ENCODE measurements at regions not wholly inside any gene's neighbourhood (a gene's known extent, or its start where the extent isn't known, plus 50 kb on each side); places are given as distances from the start of the nearest gene placed in this dataset.
A peak's percentile ranks its signal among the peaks of the same experiment; 100 is the strongest.

DNA sequence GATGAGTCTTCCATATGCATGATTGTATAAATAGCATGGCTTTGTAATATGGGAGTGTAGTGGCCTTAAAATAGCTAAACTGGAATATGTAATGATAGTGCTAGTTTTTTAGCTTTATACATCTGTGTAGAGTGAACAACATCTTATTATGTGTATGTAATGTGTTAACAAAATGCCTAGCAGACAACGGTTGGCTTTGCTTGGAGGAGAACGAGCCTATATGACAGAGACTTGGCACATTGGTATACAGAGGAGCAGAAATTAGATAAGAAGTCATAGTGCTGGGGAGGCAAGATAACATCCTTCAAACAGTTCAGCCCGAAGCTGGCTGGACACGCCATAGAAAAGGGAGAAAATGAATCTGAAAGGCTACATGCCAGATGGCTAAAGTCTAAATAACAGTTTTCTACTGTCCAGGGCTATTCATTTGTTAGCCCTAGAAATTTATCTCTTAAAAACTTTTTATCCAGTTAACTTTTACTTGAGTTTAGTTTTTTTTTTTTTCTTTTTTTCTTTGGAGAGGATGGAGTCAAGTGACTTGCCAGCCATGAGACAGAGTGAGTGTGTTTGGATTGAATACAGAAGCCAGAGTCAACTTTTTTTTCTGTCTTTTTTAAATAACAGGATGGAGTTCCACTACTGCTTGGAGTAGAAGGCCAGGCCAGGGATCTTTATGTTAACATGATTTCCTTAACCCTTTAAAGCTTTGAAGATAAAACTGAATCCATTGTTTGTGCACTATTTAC is 214.4 kb upstream of the ACTBL2 start:
- H3K4me3 ChIP-seq: no peak overlapping the region
- no peaks in the 10 kb centered on the region for H3K9me3 ChIP-seq
- no peaks in the 10 kb centered on the region for H3K36me3 ChIP-seq
- H3K27me3 ChIP-seq: no peaks in the 10 kb centered on the region
- intact Hi-C loops (cut with DNase I; ENCODE audit: low total_unique reads): no loop called here
- TF ChIP-seq, protein P1, sequence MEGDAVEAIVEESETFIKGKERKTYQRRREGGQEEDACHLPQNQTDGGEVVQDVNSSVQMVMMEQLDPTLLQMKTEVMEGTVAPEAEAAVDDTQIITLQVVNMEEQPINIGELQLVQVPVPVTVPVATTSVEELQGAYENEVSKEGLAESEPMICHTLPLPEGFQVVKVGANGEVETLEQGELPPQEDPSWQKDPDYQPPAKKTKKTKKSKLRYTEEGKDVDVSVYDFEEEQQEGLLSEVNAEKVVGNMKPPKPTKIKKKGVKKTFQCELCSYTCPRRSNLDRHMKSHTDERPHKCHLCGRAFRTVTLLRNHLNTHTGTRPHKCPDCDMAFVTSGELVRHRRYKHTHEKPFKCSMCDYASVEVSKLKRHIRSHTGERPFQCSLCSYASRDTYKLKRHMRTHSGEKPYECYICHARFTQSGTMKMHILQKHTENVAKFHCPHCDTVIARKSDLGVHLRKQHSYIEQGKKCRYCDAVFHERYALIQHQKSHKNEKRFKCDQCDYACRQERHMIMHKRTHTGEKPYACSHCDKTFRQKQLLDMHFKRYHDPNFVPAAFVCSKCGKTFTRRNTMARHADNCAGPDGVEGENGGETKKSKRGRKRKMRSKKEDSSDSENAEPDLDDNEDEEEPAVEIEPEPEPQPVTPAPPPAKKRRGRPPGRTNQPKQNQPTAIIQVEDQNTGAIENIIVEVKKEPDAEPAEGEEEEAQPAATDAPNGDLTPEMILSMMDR (IDR thresholded peaks at IDR 0.05): no peak
- TF ChIP-seq POLR2A (IDR thresholded peaks at IDR 0.05) (no peak), POLR2AphosphoS5 (IDR thresholded peaks at IDR 0.05) (no peak)
- no peak for DNase-seq (ENCODE audit: low spot score in 2 of 2)
- H3K4me1 ChIP-seq: peaks cover 2 to 7% of the 10 kb centered on the region in 2 donors
- H3K27ac ChIP-seq: peak overlapping the region; percentile 73 to 87

DNA sequence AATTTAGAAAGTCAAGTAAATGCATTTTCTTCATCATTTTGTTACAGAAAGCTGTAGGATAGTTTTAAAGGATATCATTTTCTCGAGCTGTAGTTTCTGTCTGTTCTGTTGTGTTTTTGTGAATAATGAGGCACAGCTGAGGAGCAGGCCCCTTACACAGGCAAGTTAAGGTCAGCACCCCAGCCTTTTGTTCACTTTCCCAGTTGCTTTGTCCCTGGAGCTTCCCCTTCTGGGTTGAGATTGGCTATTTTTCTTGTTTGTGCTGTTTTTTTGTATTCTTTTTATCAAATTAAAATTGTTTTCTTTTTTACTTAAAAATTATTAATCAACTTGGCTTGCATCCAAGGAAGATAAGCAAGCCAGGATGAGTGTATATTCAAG is 213.8 kb upstream of the ACTBL2 start:
- H3K36me3 ChIP-seq: no peaks in the 10 kb centered on the region
- no peak overlapping the region for H3K4me3 ChIP-seq
- H3K4me1 ChIP-seq: peaks cover 2 to 7% of the 10 kb centered on the region in 2 donors
- TF ChIP-seq, protein P1 (IDR thresholded peaks at IDR 0.05): no peak
- no peak for TF ChIP-seq POLR2AphosphoS5 (IDR thresholded peaks at IDR 0.05)
- no peak for TF ChIP-seq POLR2A (IDR thresholded peaks at IDR 0.05)
- no peaks in the 10 kb centered on the region for H3K9me3 ChIP-seq
- intact Hi-C loops (cut with DNase I; ENCODE audit: low total_unique reads): no loop called here
- H3K27me3 ChIP-seq: no peaks in the 10 kb centered on the region
- no peak for DNase-seq (ENCODE audit: low spot score in 2 of 2)
- peak overlapping the region; percentile 83 to 87 for H3K27ac ChIP-seq

DNA sequence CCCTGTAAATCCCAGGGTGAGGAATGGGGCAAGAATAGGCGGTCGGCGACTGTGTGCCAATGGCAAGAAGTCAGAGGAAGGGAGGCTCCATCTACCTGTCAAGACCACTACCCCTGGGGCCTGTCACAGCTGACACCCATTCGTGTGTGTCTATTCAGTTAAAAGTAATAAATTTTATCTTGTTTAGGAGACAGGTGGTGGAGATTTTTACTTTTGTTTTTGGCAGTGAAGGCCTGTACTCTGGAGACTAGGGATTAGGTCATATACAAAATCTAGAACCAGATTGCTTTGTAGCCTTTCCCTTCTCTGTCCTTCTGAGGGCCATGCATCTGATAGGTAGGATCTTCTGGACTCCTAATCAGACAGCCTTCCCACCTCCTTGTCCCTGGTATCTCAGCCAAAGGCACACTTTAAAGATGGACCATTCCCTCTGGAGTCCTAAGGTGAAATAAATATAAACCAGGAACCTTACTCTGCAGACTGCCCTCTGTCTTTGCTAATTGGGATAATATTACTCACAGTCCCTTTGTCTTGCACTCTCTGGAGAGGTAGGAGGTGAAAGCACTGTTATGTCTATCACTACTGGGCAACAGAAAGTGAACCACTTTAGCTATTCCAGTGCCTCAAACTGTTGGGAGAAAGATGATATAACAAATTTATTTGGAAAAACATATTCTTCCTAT is 213.2 kb upstream of the ACTBL2 start:
- TF ChIP-seq, protein P1 (IDR thresholded peaks at IDR 0.05): no peak
- TF ChIP-seq POLR2A (IDR thresholded peaks at IDR 0.05) (no peak), POLR2AphosphoS5 (IDR thresholded peaks at IDR 0.05) (no peak)
- no peak for DNase-seq (ENCODE audit: low spot score in 2 of 2)
- intact Hi-C loops (cut with DNase I; ENCODE audit: low total_unique reads): no loop called here
- H3K36me3 ChIP-seq: no peaks in the 10 kb centered on the region
- no peak overlapping the region for H3K4me3 ChIP-seq
- no peaks in the 10 kb centered on the region for H3K9me3 ChIP-seq
- H3K4me1 ChIP-seq: peaks cover 2 to 7% of the 10 kb centered on the region in 2 donors
- H3K27ac ChIP-seq: peak overlapping the region; percentile 83 to 87
- no peaks in the 10 kb centered on the region for H3K27me3 ChIP-seq

DNA sequence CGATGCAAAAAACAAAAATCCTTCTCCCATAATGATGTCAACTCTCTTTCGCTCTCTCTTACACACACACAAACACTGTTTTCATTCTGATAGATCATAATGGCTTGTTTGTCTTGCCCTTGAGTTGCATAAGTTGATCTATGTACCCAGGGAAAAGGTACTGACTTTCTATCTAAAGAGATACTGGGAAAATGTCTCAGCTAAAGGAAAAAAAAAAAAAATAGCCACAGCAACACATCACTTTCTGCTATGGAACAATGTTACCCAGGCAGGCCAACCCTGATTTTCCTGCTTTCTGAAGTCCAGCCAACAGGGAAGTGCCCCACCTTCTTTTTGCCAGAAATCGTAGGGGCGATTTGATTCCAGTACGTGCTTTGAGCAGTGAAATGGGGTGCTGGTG is 212.6 kb upstream of the ACTBL2 start:
- H3K27me3 ChIP-seq: no peaks in the 10 kb centered on the region
- no peak for DNase-seq (ENCODE audit: low spot score in 2 of 2)
- TF ChIP-seq, protein P1 (IDR thresholded peaks at IDR 0.05): no peak
- no peak for TF ChIP-seq POLR2A (IDR thresholded peaks at IDR 0.05)
- no peak for TF ChIP-seq POLR2AphosphoS5 (IDR thresholded peaks at IDR 0.05)
- H3K4me3 ChIP-seq: no peak overlapping the region
- intact Hi-C loops (cut with DNase I; ENCODE audit: low total_unique reads): no loop called here
- peak overlapping the region; percentile 83 to 87 for H3K27ac ChIP-seq
- peaks cover 2 to 7% of the 10 kb centered on the region in 2 donors for H3K4me1 ChIP-seq
- no peaks in the 10 kb centered on the region for H3K9me3 ChIP-seq
- no peaks in the 10 kb centered on the region for H3K36me3 ChIP-seq

Data from breast epithelium (tissue), 4 donors.